HG02981 (cell line): ENCODE measurements at regions not wholly inside any gene's neighbourhood (a gene's known extent, or its start where the extent isn't known, plus 50 kb on each side); places are given as distances from the start of the nearest gene placed in this dataset.
A peak's percentile ranks its signal among the peaks of the same experiment; 100 is the strongest.
"Not testable (repeated sequence)": the region's sequence is repeated elsewhere in the genome, so short reads cannot be mapped to it uniquely, and the experiment has no call there.

Experiments used
- ATAC-seq: cut with Tn5 transposase; IDR thresholded peaks from one replicate; pipeline ENCODE4 v1.9.1; 2021; ENCODE audit warnings: mild to moderate bottlenecking, moderate library complexity; ENCODE audit not compliant: unreplicated experiment

DNA sequence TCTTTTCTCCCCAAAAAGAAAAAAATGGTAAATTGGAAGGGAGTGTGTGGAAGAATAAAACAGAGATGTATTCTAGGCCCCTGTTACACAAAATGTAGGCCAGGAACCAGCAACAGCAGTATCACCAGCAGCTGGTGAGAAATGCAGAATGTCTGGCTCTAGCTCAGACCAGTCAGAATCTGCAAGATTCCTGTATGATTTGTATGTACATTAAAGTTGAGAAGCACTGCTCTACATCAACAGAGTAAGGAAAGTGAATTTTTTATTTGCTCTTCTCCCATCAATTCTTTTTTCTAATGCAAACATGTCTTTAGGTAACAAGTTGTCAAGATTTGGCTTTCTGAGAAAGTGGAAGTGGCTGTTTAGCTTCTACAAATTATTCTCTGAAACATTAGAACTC, 235.4 kb upstream of the FANCL start:
- no peak for ATAC-seq

DNA sequence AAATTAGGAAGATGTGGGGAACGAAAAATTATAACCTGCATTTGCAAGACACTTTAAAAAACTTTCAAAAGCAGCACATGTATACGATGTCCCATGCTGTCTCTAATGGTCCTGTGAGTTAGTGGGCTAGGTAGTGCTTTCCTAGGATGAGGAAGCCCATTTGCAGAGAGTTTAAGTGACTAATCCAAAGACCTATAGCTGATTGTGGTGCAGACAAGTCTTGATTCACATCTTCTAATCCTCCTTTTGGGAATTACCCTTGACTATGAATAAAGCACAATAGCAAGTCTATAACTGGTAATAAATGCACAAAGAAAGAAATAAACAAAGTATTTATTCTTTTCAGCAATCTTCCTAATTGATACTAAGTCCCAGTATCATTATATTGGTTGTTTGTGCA, 234.6 kb upstream of the FANCL start:
- ATAC-seq: no peak

DNA sequence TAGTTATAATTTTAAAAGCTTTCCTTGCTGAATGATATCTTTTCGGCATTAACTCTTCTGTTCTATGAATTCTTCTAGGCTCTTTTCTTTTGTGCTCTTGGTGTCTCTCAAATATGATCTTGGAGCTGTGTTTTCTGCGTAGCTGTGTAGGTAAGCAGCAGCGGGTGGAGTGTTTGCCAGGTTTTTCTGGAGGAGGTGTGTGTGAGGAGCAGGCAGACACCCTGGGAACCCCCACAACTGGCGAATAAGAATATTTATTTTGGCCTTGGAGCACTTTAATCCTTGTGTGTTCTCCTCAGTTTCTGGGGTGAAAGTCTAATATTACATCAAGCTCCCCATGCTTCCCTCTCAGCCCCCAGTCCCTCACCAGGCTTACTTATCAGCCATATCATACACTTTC, 232.0 kb upstream of the FANCL start:
- no peak for ATAC-seq

DNA sequence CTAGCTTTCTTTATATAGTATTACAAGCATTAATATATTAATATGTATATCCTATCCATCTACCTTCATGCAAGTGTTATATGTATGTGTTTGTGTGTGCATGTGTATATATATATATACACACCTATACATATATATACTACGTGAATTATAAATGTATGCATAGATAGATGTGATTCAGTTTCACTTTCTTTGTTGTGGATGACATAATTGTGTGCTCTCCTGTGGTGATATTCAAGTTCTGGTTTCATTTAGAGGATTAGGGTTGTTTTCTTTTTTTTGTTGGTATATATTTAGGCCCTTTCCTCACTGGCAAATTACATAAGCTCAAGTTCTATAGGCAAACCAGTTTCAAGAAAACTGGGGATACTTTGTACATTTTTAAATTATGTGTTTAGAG, 225.7 kb upstream of the FANCL start:
- peak; percentile 75 for ATAC-seq

DNA sequence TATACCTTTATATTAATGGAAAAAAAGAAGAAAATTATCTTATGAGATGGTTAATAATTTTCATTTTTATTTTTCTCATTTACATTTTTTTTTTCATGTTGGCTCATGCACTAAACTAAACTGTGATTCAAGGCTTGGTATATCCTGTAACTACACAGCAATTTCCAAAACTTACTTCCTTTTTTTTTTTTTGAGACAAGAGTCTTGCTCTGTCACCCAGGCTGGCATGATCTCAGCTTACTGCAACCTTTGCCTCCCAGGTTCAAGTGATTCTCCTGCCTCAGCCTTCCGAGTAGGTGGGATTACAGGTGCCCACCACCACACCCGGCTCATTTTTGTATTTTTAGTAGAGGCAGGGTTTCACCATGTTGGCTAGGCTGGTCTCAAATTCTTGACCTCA, 224.9 kb upstream of the FANCL start:
- not testable (repeated sequence) for ATAC-seq

DNA sequence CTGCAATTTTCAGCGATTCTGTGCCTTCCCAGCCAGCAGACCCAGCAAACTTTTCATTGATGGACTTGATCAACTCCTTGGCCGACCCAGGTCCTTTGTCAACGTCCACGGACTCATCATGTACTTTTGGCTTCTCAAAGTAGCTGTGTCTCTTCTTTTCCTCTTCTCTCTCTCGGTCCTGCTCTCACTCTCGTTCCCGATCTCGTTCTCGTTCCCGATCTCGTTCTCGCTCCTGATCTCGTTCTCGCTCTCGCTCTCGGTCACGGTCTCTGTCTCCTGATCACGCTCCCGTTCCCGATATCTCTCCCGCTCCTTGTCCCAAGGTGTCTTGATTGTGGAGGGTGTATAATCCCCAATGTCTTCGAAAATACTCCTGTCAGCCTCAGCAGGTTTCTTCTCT, 219.5 kb upstream of the FANCL start:
- ATAC-seq: no peak

DNA sequence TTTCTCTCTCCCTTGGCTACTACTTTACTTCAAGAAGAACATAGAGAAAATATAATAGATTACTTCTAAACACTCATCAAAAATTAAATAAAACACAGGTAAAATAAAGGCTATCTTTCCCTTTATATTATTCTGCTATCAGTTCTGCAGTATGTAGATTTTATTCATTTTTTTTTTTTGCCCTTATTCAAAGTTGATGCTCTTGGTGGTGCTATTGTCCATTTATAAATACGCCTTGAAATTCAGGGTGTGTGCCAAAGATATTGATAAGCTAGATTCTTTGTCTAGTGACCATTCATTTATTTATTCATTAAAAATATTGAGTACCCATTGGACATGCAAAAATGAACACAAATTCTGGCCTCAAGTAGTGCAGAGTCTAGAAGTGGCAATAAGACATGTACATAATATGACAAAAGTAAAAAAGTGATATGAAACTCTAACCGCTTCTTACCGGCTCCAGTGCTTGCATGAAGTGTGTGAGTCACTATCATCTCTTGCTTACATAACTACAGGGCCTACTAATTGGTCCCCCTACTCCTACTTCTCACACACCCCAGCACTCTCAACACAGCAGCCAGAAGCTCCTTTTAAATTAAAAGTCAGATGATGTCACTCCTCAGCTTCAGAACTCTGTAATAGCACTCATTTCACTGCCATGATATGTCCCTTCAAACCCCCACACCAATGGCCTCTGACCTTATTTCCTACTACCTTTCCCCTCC, 208.3 kb upstream of the FANCL start:
- ATAC-seq: peak; percentile 87

DNA sequence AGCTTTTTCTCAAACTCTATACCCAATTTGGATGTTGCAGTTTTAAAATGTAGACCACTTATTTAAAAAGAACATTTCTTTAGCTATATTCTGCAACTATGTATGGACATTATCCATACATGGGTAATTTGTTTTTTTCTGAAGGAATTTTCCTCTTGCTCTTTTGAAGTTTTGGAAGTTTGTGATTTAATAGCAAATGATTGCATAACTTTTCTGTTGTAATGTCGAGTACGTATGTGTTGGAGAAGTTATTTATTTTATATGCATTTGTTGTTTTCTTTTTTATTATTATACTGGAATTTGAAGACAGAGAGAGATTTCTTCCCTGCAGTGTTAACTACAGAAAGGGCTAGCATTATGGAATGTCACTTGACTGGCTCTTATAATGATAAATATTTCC, 207.7 kb upstream of the FANCL start:
- ATAC-seq: no peak

DNA sequence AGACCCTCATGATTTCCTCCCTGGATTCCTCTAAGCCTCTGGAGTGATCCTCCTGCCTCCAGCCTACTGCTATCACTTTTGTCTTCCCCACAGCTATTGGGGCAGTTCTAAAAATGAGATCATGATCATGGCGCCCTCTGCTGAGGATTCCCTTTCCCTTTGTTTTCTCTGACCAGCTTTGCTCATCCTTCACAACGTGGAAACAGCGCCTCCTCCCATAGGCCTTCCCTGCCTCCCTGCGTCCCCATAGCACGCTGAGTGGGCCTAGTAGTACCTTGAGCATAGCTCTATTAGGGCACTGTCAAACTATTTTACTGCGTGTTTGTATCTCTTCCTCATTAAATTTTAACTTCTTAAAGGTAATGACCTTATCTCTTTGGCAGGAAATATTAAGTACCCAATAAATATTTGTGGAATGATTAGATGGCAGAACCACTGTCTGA, 207.0 kb upstream of the FANCL start:
- ATAC-seq: no peak

DNA sequence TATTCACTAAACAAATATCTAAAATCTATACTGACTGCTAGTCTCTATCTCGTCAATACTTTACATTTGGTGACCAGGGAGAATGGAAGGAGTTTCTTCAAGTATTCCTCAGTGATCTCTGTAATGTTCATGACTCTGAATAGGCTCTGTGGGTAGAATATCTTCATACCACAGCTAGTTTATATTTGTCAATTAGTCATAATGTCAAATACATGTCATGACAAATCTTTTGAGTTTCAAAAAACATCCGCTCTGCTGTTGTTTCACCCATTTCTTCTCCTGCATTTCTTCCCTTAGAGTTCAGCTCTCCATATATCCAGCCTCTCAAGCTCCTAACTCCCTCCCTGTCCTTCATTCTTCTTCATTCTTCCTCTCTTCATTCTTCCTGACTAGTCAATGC, 206.5 kb upstream of the FANCL start:
- ATAC-seq: no peak

DNA sequence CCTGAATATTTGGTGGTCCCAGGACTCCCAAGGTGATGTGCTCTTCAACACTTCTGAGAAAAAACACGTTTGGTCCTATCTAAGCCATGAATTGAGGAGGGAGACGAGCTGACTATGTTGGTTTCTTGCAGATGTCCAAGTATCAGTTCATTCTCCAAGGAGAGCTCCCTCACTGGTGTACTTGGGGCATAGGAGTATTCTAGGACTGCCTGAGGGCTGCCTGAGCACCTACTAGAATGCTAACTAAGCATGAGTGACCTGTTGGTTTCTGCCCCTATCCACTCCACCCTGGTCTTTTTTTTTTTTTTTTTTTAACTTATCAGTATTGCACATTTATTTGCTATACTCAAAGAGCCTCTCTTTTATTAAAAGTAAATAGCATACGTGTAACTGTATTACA, 200.5 kb upstream of the FANCL start:
- no peak for ATAC-seq

DNA sequence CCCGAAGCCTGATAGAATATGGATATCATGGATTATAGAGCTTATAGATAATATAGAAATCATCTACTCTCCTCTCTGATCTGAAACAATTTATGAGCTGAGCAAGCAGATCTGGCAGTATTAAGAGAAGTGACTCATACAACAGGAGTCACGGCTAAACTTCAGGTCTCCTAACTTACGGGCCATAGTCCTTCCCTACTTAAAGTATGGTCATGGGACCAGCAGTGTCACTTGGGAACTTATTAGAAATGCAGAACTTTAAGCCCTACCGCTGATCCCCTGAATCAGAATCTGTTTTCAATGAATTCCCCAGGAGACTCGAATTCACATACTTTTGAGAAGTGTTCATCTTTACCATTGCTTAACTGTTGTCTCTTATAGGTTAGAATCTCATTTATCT, 195.7 kb upstream of the FANCL start:
- ATAC-seq: no peak

DNA sequence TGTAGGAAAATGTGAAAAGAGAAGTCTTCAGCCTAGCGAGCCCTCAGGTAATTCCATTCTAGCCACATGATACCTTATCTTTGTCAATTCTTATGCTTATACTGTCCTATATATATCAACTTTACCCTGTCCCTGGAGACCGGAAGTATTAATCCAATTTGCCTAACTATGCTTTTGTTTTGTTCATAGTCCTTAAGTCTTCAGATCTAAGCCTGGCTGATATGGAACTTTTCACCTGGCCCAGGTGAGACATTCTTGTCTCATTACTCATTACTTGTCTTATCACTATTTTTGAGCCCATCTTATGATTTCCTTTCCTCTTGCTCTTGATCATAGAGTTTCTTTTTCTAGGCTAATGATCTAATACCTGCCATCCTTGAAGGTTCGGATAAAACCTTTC, 194.1 kb upstream of the FANCL start:
- ATAC-seq: no peak

DNA sequence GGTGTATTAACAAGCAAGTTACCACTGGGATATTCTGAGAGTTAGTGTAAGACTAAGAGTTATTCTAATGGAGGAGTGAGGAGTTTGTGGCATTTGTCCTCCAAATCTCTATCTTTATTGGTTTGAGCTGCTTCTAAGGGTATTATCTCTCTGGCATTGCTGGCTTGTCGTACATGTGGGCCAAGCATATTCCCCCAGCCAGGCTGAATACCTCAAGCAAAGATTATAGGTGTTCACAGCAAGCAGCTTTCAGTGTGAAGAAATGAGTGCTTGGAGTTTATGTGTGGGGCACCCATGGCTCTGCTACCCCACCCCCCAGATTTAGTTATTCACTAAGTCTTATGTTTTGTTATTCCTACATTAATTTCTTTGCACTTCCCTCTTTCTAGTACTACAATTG, 193.6 kb upstream of the FANCL start:
- ATAC-seq: no peak

DNA sequence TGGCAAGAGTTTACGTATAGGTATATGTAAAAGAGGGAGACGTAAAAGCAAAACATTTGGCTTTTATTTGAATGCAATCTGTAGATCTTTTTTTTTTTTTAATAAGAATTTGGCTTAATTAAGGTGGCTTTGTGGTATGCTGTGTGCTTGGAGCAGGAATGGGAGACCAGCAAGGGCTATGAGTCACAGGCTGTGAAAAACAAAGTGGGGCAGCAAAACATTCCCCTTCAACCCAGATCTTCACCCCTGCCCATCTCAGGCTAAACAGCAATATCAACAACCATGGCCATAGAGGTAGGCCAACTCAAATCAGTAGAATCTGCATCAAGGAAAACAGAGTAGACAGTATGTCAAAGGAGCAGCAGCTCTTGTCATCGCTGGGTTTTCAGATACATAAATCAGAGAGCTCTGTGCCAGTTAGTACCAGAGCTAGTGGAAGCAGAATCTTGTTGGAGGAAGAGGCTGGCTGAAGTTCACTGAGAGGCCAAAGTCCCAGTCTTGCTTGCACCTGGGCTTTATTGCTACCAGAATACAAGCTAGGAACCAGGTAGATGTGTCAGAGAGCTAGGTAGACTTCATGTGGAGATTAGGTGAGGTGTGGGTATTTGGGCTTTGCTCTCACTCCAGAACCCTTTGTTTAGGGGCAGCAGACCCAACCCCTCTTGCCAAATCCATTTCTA, 191.5 kb upstream of the FANCL start:
- ATAC-seq: no peak

DNA sequence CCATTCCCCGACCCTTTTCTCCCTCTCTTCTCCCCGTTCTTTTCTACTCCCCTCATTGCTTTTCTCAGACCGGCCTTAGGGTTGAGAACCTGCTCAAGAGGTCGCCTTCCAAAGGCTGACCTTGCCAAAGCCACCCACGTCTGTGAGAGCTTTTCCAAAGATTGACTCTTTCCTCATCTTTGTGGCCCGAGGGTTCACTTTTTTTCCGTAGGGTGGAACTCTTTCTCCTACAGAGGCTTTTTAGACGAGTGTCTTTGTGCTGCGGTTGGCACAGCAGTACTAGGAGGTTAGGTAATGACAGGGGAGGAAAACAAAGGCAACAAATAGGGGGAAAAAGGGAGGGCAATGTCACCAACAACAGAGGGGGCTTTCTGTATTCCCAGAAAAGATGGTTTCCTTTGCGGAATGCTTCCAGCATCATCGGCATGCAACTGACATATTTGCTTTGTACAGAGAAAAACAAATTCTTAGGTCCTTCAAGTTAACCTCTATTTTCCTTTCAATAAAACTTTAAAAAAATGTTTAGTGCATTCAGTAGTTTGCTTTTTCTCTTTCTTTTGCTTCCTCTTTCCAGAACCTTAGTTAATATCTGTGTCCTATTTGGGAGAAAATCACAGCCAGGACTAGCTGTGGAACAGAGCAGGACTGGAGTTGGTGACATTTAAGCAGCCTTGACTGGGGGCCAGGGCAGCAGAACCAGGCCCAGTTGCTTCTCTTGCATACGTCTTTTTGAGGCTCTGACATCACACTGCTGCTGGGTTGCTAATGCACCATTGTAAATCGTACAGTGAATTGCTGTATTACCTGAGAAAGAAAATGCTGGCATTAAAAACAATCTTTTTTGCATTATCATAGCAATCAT, 188.1 kb upstream of the FANCL start:
- ATAC-seq: no peak

DNA sequence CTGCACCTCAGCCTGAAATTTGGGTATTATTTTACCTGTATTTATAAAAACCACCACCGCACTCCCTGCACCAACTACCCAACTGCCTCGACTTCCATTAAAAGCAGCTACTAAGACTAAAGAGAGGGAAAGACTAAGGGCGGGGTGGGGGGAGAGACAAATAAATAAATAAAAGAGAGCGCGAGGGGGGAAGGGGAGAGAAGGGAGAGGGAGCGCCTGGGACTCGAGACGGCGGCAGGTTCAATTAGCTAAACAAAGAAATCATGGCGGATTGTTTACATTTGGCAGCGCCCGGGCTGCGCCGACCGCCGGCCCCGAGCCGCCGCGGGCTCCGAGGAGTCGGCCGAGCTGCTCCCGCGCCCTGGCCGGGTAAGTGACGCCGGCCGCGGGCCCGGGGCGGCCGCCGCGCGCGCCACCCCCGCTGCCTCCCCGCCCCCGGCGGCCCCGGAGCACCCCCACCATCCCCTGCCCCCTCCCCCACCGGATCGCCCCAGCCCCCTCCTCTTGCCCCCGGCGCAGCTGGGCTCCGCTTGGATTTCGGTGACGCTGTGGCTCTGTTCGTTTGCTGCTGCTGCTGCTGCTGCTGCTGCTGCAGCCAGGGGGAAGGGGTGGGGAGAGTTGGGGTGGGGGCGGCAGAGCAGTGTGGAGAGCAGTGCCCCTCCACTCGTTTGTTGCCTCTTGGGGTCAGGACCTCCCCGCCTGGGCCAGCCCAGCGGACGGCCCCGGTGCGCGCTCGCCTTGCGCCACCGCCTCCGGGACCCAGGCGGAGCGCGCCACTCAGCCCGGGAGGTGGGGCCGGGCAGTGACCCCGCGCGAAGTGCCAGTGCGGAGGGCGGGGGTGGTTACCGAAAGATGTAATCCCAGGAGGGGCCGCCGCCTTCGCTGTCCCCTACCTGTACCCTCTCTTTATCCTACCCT, 187.2 kb upstream of the FANCL start:
- ATAC-seq: peak; percentile 43

DNA sequence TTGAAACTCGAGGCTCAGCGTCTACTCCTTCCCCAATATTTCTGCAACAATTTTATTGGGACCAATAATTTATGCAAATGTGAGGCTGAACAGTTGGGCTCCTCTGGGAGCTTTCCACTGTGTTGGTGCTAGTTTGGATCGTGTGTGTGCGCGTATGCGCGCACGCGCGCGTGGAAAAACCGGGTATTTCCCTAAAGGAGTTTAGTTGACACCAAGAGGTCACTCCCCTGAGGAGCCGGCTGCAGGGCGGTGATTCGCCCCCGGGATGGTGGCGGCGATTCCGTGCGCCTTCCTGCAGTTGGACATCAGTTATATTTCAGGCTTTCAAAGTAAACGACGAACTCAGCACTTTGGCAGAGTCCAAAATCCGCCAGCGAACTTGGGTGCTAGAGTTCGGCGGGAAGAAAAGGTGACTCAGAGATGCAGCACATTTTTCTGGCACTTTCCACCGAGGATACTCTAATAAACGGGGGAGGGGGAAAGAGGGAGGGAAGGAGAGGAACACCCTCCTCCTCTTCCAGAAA, 186.5 kb upstream of the FANCL start:
- ATAC-seq: no peak

DNA sequence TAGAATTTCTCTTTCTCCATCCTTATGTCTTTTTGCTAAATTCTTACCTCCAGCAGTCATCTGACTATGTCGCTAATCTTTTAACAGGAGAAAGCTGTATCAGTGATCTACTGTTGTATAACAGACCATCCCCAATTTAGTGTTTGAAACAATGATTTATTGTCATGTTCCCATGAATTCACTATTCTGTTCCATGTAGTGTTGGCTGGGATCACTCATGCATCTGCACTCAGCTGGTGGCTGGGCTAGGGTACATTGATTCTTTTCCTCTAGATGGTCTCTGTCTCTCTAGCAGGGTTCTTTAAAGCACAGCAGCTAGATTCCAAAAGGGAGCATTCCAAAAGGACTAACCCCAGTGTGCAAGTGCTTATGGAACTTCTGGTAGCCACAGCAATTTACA, 184.2 kb upstream of the FANCL start:
- ATAC-seq: no peak

DNA sequence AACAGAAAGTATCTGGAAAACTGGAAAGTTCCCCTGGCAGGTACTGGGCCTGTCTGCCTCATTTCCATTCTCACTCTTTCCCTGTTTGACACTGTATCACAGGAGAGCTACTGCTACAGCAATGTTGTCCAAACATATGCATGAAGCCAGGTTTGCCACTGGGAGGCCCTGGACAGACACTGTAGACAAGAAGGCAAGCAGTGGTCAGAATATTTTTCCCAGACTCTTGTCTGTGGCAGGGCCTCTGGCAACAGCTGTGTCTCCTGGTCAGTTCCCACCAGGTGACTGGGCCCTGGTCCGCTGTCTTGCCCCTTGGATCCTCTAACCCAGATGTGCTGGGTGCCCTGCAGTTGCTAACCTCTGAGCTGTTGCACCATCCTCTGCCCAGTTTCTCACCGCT, 178.9 kb upstream of the FANCL start:
- ATAC-seq: no peak

DNA sequence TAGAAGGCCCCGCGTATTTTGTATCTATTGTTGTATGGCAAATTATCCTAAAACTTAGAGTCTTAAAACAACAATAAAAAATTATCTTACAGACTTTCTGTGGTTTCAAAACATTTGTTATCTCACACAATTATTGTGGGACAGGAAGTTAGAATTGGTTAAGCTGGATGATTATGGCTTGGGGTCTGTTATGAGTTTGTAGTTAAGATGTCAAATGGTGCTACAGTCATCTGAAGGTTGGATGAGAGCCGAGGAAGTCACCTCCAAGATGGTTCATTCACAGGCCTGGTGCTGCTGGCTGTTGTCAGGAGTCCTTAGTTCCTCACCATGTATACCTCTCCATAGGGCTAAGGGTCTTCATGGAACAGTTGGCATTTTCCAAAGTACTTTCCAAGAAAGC, 175.6 kb upstream of the FANCL start:
- no peak for ATAC-seq
